ENCODE measurements at regions not wholly inside any gene's neighbourhood (a gene's known extent, or its start where the extent isn't known, plus 50 kb on each side); places are given as distances from the start of the nearest gene placed in this dataset.

- RAD21 ChIA-PET (ENCODE audit: unreplicated experiment) = no interaction called here
- intact Hi-C loops (cut with micrococcal nuclease; ENCODE audit: unreplicated experiment) = no loop called here
- no peak for ATAC-seq
These were observed 1464.3 kb downstream of the UQCRFS1 start for GRCh38 chr19:27748551-27749152.

More at GRCh38 chr19:27748551-27749152, 1464.3 kb downstream of the UQCRFS1 start:
- Histone ChIP-seq H3K4me2 (ENCODE audit: control insufficient read depth, insufficient read depth) (no peak overlapping the region), H3K36me3 (ENCODE audit: control insufficient read depth in 2 of 2, insufficient read depth in 2 of 2, low read length in 1 of 2) (no peaks in the 10 kb centered on the region), H3K27ac (ENCODE audit: control insufficient read depth, insufficient read depth) (no peak overlapping the region), H3K9ac (ENCODE audit: control insufficient read depth, insufficient read depth, low read length) (no peak overlapping the region), H4K20me1 (ENCODE audit: control insufficient read depth, insufficient read depth) (no peaks in the 10 kb centered on the region), H2AFZ (ENCODE audit: control insufficient read depth, low read depth, low read length) (no peak overlapping the region), H3K4me3 (no peak overlapping the region), H3K27me3 (replicated peaks in 1 of 2; ENCODE audit: control insufficient read depth in 2 of 2, insufficient read depth in 2 of 2, low read length in 1 of 2) (no peaks in the 10 kb centered on the region), H3K79me2 (ENCODE audit: control insufficient read depth, insufficient read depth, low read length) (no peaks in the 10 kb centered on the region), H3K4me1 (ENCODE audit: control insufficient read depth, insufficient read depth, low read length) (no peaks in the 10 kb centered on the region), H3K9me3 (replicated peaks; ENCODE audit: control insufficient read depth, insufficient read depth, low read length) (no peaks in the 10 kb centered on the region; the same call in 2 of the 3 replicates)
- no TSS peak for BruUV-seq (replicated peaks)
- 79% methylated on average over 3 of the region's 3 CpGs for WGBS (ENCODE audit: insufficient coverage, insufficient replicate concordance, low lambda C conversion rate, missing lambda C conversion rate)
- POLR2A ChIA-PET = no interaction called here
- in situ Hi-C loops (cut with MboI) = no loop called here
- SMC1A ChIA-PET (ENCODE audit: uncharacterized antibody, unreplicated experiment) = no interaction called here
- DNase-seq (ENCODE audit: low read depth, low spot score) = no peak
- no peak for FAIRE-seq
- no peak for TF ChIP-seq NR2C1 (IDR thresholded peaks at IDR 0.05)
- no peak for TF ChIP-seq SKIL (IDR thresholded peaks at IDR 0.05; ENCODE audit: low read depth, poor library complexity, severe bottlenecking)
- no peak for TF ChIP-seq JUND (IDR thresholded peaks at IDR 0.05; ENCODE audit: low read depth, low read length)
- no peak for TF ChIP-seq CEBPZ (IDR thresholded peaks at IDR 0.05; ENCODE audit: low read depth, low read length)
- TF ChIP-seq ETV6 (conservative IDR thresholded peaks at IDR 0.05 in 1 of 2, IDR thresholded peaks at IDR 0.05 in 1 of 2; ENCODE audit: borderline replicate concordance in 1 of 2, low read depth in 1 of 2) = no peak
- TF ChIP-seq ZNF622 (IDR thresholded peaks at IDR 0.05) = no peak
- no peak for TF ChIP-seq GATAD2B (conservative IDR thresholded peaks at IDR 0.05; ENCODE audit: low read depth)
- TF ChIP-seq POLR2AphosphoS2 (IDR thresholded peaks at IDR 0.05; ENCODE audit: low read depth, low read length) = no peak
- TF ChIP-seq HDAC6 (IDR thresholded peaks at IDR 0.05; ENCODE audit: unreplicated experiment) = no peak
- no peak for TF ChIP-seq PAX8 (IDR thresholded peaks at IDR 0.05)
- no peak for TF ChIP-seq PRDM15 (CRISPR knock-in tag; IDR thresholded peaks at IDR 0.05)
- TF ChIP-seq TAF1 (IDR thresholded peaks at IDR 0.05; ENCODE audit: borderline replicate concordance, low read depth, low read length) = no peak
- no peak for TF ChIP-seq POLR2A (IDR thresholded peaks at IDR 0.05; ENCODE audit: low read depth, low read length)
- TF ChIP-seq HDAC2 (IDR thresholded peaks at IDR 0.05) = no peak
- CTCF ChIA-PET = no interaction called here
